Body of pancreas (tissue), 4 donors: ENCODE measurements at regions not wholly inside any gene's neighbourhood (a gene's known extent, or its start where the extent isn't known, plus 50 kb on each side); places are given as distances from the start of the nearest gene placed in this dataset.

Experiments
- POLR2A ChIP-seq, 3 donors: fragments of 450-650 bp; IDR thresholded peaks; one replicate each; pipeline ENCODE4 v1.6.1; 2016; ENCODE audit warnings: antibody characterized with exemption in 3 of 3, mild to moderate bottlenecking in 2 of 3
- TF ChIP-seq, protein P1 (sequence below), 7 experiments: fragments of 450-650 bp in 4 of 7; fragments of 200-600 bp in 3 of 7; sonication (generic) in 3 of 7; IDR thresholded peaks; one replicate each; pipeline ENCODE4 v1.5.1; 2016 to 2019; ENCODE audit warnings: antibody characterized with exemption in 7 of 7

DNA sequence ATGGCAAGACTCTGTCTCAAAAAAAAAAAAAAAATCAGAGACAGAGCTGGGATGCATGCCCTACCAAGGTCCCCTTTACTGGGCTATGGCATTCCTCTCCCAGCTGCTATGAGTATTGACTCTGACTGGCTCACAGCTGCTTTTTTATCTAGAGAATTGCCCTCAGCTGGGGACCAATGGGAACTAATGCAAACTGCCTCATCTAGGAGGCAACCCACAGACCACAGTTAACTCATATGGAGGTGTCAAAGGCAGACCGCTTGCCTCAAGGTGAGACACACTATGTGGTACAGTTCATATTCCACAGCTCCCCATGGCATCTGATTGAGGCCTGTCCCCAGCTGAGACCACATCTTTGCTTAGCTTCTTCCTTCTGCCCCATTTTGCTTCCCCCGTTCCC lies 183.5 kb upstream of the EOMES start:
- TF ChIP-seq, protein P1, sequence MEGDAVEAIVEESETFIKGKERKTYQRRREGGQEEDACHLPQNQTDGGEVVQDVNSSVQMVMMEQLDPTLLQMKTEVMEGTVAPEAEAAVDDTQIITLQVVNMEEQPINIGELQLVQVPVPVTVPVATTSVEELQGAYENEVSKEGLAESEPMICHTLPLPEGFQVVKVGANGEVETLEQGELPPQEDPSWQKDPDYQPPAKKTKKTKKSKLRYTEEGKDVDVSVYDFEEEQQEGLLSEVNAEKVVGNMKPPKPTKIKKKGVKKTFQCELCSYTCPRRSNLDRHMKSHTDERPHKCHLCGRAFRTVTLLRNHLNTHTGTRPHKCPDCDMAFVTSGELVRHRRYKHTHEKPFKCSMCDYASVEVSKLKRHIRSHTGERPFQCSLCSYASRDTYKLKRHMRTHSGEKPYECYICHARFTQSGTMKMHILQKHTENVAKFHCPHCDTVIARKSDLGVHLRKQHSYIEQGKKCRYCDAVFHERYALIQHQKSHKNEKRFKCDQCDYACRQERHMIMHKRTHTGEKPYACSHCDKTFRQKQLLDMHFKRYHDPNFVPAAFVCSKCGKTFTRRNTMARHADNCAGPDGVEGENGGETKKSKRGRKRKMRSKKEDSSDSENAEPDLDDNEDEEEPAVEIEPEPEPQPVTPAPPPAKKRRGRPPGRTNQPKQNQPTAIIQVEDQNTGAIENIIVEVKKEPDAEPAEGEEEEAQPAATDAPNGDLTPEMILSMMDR (IDR thresholded peaks at IDR 0.05), result no peak
- no peak for TF ChIP-seq POLR2A (IDR thresholded peaks at IDR 0.05)
